ENCODE measurements at regions not wholly inside any gene's neighbourhood (a gene's known extent, or its start where the extent isn't known, plus 50 kb on each side); places are given as distances from the start of the nearest gene placed in this dataset.

DNA sequence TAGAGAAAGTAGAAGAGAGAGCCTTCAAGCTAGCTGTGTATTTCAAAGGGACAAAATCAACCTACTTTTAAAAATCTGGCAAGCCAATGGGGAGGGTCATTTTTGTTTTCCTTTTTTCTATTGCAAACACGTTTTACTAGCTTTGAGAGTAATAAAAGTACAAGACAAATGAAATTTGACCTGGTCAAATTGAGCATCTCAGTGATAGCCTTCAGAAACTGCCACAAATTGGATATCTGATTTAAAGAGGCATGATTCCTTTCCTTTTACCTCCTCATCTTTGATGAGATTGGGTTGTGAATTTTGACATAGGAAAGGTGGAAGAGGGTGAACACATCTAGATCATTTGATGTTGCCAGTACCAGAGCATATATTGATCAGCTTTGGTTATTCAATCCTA, 53.6 kb upstream of the RBMS3 start:
- Histone ChIP-seq H2BK12ac (ENCODE audit: low read length) (no peak overlapping the region), H3K27me3 (ENCODE audit: control insufficient read depth in 3 of 3, insufficient read depth in 3 of 3, low read depth in 1 of 3, low read length in 3 of 3) (no peaks in the 10 kb centered on the region), H3K9me3 (replicated peaks in 1 of 2; ENCODE audit: control insufficient read depth in 2 of 2, insufficient read depth in 1 of 2, low read depth in 1 of 2, low read length in 2 of 2) (peaks cover 0 to 3% of the 10 kb centered on the region in 2 donors), H2BK5ac (ENCODE audit: low read length) (no peak overlapping the region), H3K9ac (ENCODE audit: low read depth, low read length, poor library complexity) (no peak overlapping the region), H3K79me1 (ENCODE audit: low read depth, low read length) (no peaks in the 10 kb centered on the region), H3K14ac (ENCODE audit: low read length) (no peak overlapping the region), H3K36me3 (replicated peaks in 1 of 2; ENCODE audit: control insufficient read depth in 2 of 2, insufficient read depth in 2 of 2, low read length in 2 of 2) (no peaks in the 10 kb centered on the region), H2BK15ac (ENCODE audit: low read length) (no peak overlapping the region), H2AFZ (ENCODE audit: low read length) (no peak overlapping the region), H3K4me3 (ENCODE audit: low read length in 2 of 2) (no peak overlapping the region), H3K4me2 (ENCODE audit: insufficient read depth, low read length, poor library complexity, severe bottlenecking) (no peak overlapping the region), H2AK5ac (ENCODE audit: low read depth, low read length) (no peak overlapping the region), H3K27ac (replicated peaks; ENCODE audit: low read length) (no peak overlapping the region), H2BK120ac (ENCODE audit: low read depth, low read length) (no peak overlapping the region), H3K18ac (ENCODE audit: low read length) (no peak overlapping the region), H3K4ac (ENCODE audit: low read length) (no peak overlapping the region), H3K4me1 (ENCODE audit: control insufficient read depth in 2 of 2, insufficient read depth in 1 of 2, low read depth in 1 of 2, low read length in 2 of 2) (no peaks in the 10 kb centered on the region), H4K91ac (ENCODE audit: low read depth, low read length, poor library complexity) (no peak overlapping the region), H3K23ac (ENCODE audit: low read depth, low read length, poor library complexity) (no peak overlapping the region), H4K8ac (ENCODE audit: low read depth, low read length) (no peak overlapping the region)
- no peak for DNase-seq (ENCODE audit: low spot score)
- no CpG with 5 or more reads among the region's 1 CpG for WGBS, 2 donors (ENCODE audit: extremely low coverage in 2 of 2, insufficient read length in 2 of 2, insufficient replicate concordance in 1 of 2)
